ENCODE measurements at regions not wholly inside any gene's neighbourhood (a gene's known extent, or its start where the extent isn't known, plus 50 kb on each side); places are given as distances from the start of the nearest gene placed in this dataset.

DNA sequence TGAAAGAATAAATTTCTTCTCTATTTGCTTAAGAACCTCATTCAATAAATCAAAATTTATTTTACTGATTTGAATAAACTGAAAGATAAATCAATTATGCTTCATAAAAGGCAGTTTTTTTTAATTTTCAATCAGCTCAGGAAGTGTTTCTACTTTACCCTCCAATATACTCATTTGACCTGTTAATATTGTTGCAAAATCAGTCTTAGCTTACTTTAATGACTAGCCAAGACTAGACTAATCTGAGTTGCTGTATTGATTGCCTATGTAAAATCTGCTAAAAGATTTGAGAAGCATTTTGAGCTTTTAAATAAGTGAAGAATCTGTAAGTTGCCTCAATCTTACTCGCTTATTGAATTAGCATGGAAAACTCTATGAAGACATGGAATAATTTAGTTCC, 179.1 kb upstream of the LYPLAL1 start:
- no peak overlapping the region for H3K27ac ChIP-seq
- H3K9me3 ChIP-seq: no peaks in the 10 kb centered on the region
- no peaks in the 10 kb centered on the region for H3K27me3 ChIP-seq
- DNase-seq: no peak
- no peaks in the 10 kb centered on the region for H3K36me3 ChIP-seq
- H3K4me3 ChIP-seq: no peak overlapping the region
- intact Hi-C loops (cut with DNase I; ENCODE audit: low total_unique reads): no loop called here
- TF ChIP-seq, protein P1, sequence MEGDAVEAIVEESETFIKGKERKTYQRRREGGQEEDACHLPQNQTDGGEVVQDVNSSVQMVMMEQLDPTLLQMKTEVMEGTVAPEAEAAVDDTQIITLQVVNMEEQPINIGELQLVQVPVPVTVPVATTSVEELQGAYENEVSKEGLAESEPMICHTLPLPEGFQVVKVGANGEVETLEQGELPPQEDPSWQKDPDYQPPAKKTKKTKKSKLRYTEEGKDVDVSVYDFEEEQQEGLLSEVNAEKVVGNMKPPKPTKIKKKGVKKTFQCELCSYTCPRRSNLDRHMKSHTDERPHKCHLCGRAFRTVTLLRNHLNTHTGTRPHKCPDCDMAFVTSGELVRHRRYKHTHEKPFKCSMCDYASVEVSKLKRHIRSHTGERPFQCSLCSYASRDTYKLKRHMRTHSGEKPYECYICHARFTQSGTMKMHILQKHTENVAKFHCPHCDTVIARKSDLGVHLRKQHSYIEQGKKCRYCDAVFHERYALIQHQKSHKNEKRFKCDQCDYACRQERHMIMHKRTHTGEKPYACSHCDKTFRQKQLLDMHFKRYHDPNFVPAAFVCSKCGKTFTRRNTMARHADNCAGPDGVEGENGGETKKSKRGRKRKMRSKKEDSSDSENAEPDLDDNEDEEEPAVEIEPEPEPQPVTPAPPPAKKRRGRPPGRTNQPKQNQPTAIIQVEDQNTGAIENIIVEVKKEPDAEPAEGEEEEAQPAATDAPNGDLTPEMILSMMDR (IDR thresholded peaks at IDR 0.05): no peak
- no peak for TF ChIP-seq POLR2A (IDR thresholded peaks at IDR 0.05)
- no peaks in the 10 kb centered on the region for H3K4me1 ChIP-seq

GRCh38 chr1:218995091-218995665, 178.5 kb upstream of the LYPLAL1 start:
- Histone ChIP-seq H3K4me3 (no peak overlapping the region), H3K27me3 (no peaks in the 10 kb centered on the region), H3K27ac (no peak overlapping the region), H3K4me1 (no peaks in the 10 kb centered on the region), H3K36me3 (no peaks in the 10 kb centered on the region), H3K9me3 (no peaks in the 10 kb centered on the region)
- TF ChIP-seq, protein P1 (IDR thresholded peaks at IDR 0.05): no peak
- TF ChIP-seq POLR2A (IDR thresholded peaks at IDR 0.05): no peak
- no peak for DNase-seq
- intact Hi-C loops (cut with DNase I; ENCODE audit: low total_unique reads): no loop called here

GRCh38 chr1:218996362-218996761, 177.3 kb upstream of the LYPLAL1 start:
- DNase-seq: no peak
- TF ChIP-seq, protein P1 (IDR thresholded peaks at IDR 0.05): peak in 1 of 4 experiments; percentile 14
- no peak for TF ChIP-seq POLR2A (IDR thresholded peaks at IDR 0.05)
- intact Hi-C loops (cut with DNase I; ENCODE audit: low total_unique reads): no loop called here
- H3K27me3 ChIP-seq: no peaks in the 10 kb centered on the region
- H3K27ac ChIP-seq: no peak overlapping the region
- no peaks in the 10 kb centered on the region for H3K9me3 ChIP-seq
- H3K4me3 ChIP-seq: no peak overlapping the region
- H3K4me1 ChIP-seq: no peaks in the 10 kb centered on the region
- H3K36me3 ChIP-seq: no peaks in the 10 kb centered on the region

- Histone ChIP-seq H3K36me3 (no peaks in the 10 kb centered on the region), H3K27me3 (no peaks in the 10 kb centered on the region), H3K9me3 (peaks cover 0 to 8% of the 10 kb centered on the region in 2 donors), H3K27ac (no peak overlapping the region), H3K4me3 (no peak overlapping the region), H3K4me1 (no peaks in the 10 kb centered on the region)
- TF ChIP-seq POLR2A (IDR thresholded peaks at IDR 0.05): no peak
- TF ChIP-seq, protein P1 (IDR thresholded peaks at IDR 0.05): no peak
- intact Hi-C loops (cut with DNase I; ENCODE audit: low total_unique reads): no loop called here
- DNase-seq: no peak
Observed at GRCh38 chr1:219000005-219000404, 173.7 kb upstream of the LYPLAL1 start.

DNA sequence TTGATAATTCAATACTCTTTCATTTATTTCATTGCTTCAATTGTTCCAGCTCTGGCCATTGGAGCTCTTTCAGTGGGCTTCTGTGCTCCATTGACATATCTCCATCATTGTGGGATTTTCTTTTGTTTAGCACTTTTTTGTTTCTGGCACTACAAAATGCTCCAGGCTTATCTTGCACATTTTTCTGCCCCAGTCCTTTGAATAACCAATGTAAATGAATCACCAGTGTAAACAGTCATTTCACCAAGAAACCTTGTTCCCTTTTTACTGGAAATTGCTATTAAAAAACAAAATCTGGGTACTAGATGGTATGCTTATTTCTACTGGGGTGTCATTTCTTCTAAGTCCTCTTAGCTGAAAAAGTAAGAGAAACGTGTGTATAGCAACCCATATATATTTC, 173.0 kb upstream of the LYPLAL1 start:
- H3K4me3 ChIP-seq: no peak overlapping the region
- no peaks in the 10 kb centered on the region for H3K36me3 ChIP-seq
- no peak for TF ChIP-seq POLR2A (IDR thresholded peaks at IDR 0.05)
- TF ChIP-seq, protein P1 (IDR thresholded peaks at IDR 0.05): no peak
- intact Hi-C loops (cut with DNase I; ENCODE audit: low total_unique reads): no loop called here
- peaks cover 0 to 10% of the 10 kb centered on the region in 2 donors for H3K9me3 ChIP-seq
- DNase-seq: no peak
- H3K27ac ChIP-seq: no peak overlapping the region
- no peaks in the 10 kb centered on the region for H3K4me1 ChIP-seq
- H3K27me3 ChIP-seq: no peaks in the 10 kb centered on the region

Measured in uterus (tissue), 3 donors.